Rectal smooth muscle tissue (tissue), 1 donor: ENCODE measurements at regions not wholly inside any gene's neighbourhood (a gene's known extent, or its start where the extent isn't known, plus 50 kb on each side); places are given as distances from the start of the nearest gene placed in this dataset.

ENCODE experiments used
- H3K27ac ChIP-seq: one replicate; pipeline ENCODE4 v1.7.0; 2013; ENCODE audit warnings: low read depth, low read length, inconsistent platforms
- H3K27me3 ChIP-seq: one replicate; pipeline ENCODE4 v1.7.0; 2013; ENCODE audit warnings: low read length; ENCODE audit not compliant: control insufficient read depth, insufficient read depth
- H3K36me3 ChIP-seq: one replicate; pipeline ENCODE4 v1.7.0; 2013; ENCODE audit warnings: low read length; ENCODE audit not compliant: control insufficient read depth, insufficient read depth
- H3K4me1 ChIP-seq: one replicate; pipeline ENCODE4 v1.7.0; 2013; ENCODE audit warnings: low read length; ENCODE audit not compliant: control insufficient read depth, insufficient read depth
- H3K4me3 ChIP-seq: one replicate; pipeline ENCODE4 v1.7.0; 2013; ENCODE audit warnings: low read length
- H3K9ac ChIP-seq: one replicate; pipeline ENCODE4 v1.7.0; 2013; ENCODE audit warnings: low read length

GRCh38 chr21:41689289-41689583, 77.6 kb downstream of the RIPK4 start:
- Histone ChIP-seq H3K27me3 (no peaks in the 10 kb centered on the region), H3K9ac (no peak overlapping the region), H3K4me3 (no peak overlapping the region), H3K4me1 (no peaks in the 10 kb centered on the region), H3K36me3 (no peaks in the 10 kb centered on the region), H3K27ac (no peak overlapping the region)

- Histone ChIP-seq H3K4me1 (no peaks in the 10 kb centered on the region), H3K4me3 (no peak overlapping the region), H3K27ac (no peak overlapping the region)
Observed at GRCh38 chr21:41687633-41688032, 79.2 kb downstream of the RIPK4 start.

GRCh38 chr21:41686664-41687063, 80.2 kb downstream of the RIPK4 start:
- no peak overlapping the region for H3K27ac ChIP-seq
- H3K4me3 ChIP-seq = no peak overlapping the region
- H3K27me3 ChIP-seq = no peaks in the 10 kb centered on the region
- H3K36me3 ChIP-seq = no peaks in the 10 kb centered on the region
- H3K9ac ChIP-seq = no peak overlapping the region
- H3K4me1 ChIP-seq = no peaks in the 10 kb centered on the region

More at GRCh38 chr21:41687633-41688032, 79.2 kb downstream of the RIPK4 start:
- H3K27me3 ChIP-seq = no peaks in the 10 kb centered on the region
- no peak overlapping the region for H3K9ac ChIP-seq
- H3K36me3 ChIP-seq = no peaks in the 10 kb centered on the region

DNA sequence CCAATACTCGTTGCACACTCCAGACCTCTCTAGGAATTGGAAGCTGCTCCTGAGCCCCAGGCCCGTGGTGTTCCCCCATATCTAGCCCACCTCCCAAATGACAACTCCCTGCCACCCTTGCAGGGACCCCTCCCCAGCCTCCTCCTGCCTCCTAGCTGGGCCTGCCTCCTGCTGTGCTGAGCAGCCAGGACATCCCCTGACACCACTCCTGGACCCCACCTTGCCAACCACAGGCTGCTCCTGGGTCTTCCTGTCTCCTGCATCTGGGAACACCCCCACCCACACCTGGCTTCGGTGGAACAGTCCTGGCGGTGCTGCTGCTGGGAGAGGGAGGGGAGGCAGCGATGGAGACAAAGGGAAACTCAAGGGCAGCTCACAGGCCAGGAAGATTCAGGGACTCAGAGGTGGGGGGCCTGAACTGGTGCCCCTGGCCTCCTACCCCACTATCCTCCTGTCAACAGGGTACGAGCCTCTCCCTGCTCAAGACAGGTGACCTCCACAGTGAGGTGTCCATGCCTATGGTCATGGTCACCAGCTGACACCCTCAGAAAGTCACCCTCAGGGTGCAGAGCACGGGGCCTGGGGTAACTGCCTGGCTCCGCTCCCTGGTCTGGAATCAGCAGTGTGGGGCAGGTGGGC, 81.2 kb downstream of the RIPK4 start:
- no peaks in the 10 kb centered on the region for H3K27me3 ChIP-seq
- H3K9ac ChIP-seq = no peak overlapping the region
- no peak overlapping the region for H3K4me3 ChIP-seq
- no peaks in the 10 kb centered on the region for H3K36me3 ChIP-seq
- H3K27ac ChIP-seq = no peak overlapping the region
- H3K4me1 ChIP-seq = no peaks in the 10 kb centered on the region

DNA sequence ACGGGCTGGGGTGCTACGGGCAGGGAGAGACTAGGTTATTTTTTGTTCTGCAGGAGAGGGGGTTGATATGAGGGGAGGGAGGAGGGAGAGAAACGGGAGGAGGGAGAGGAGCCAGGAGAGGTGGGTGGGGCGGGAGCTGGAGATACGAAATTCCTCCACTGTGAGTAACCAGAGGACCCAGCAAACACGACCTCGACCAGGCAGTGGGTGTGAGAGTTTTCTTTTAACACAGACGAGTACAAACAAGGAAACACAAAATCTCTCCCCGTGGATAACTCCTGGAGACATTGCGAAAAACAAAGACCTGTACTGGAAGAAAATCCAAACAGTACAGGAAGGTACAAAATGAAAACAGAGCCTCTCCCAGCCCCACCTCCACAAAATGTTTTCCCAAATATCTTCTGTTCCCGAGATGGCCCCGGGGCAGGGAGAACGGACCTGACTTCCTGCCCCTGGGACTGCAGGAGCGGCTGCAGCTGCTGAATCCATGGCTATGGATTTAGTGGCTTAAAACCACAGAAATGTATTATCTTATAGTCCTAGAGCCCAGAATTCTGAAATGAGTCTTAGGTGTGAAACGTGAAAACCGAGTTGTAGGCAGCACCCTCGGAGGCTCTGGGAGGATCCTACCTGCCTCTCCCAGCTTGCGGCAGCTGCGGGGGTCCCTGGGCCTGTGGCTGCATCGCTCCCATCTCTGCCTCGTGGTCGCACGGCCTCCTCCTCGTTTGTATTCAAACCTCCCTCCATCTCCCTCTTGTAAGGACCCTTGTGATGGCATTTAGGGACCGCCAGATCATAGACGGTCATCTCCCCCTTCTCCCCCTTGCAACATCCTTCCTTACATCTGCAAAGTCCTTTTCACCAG, 82.2 kb downstream of the RIPK4 start:
- Histone ChIP-seq H3K9ac (no peak overlapping the region), H3K4me1 (no peaks in the 10 kb centered on the region), H3K27ac (no peak overlapping the region)

GRCh38 chr21:41683815-41684214, 83.0 kb downstream of the RIPK4 start:
- H3K36me3 ChIP-seq = no peaks in the 10 kb centered on the region
- H3K27ac ChIP-seq = no peak overlapping the region
- no peaks in the 10 kb centered on the region for H3K27me3 ChIP-seq
- H3K4me1 ChIP-seq = no peaks in the 10 kb centered on the region
- H3K4me3 ChIP-seq = no peak overlapping the region
- H3K9ac ChIP-seq = no peak overlapping the region

More for the DNA sequence above, 82.2 kb downstream of the RIPK4 start:
- Histone ChIP-seq H3K27me3 (no peaks in the 10 kb centered on the region), H3K36me3 (no peaks in the 10 kb centered on the region), H3K4me3 (no peak overlapping the region)

DNA sequence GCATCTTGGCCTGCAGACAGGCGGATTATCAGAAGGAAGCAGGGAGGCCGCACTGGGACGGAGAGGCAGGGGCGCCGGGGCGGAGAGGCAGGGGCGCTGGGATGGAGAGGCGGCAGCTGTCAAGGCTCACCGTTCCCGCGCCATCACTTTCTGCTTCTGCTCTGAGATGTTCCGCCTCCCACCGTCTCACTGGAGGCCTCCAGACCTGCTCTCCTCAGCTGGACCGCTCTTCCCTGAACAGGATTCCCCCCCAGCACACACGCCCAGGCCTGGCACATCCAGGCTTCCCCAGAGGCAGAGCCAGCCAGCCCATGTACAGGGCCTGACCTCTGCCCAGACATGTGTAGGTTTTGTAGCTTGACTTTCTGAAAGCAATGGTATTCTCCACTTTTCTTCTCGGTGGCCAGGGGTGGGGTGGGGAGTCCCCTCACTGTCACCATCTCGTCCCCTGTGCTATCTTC, 84.1 kb downstream of the RIPK4 start:
- H3K9ac ChIP-seq = no peak overlapping the region
- H3K27ac ChIP-seq = no peak overlapping the region
- no peaks in the 10 kb centered on the region for H3K36me3 ChIP-seq
- no peak overlapping the region for H3K4me3 ChIP-seq
- peaks cover 5% of the 10 kb centered on the region for H3K4me1 ChIP-seq
- H3K27me3 ChIP-seq = no peaks in the 10 kb centered on the region

- H3K36me3 ChIP-seq = no peaks in the 10 kb centered on the region
- H3K4me3 ChIP-seq = no peak overlapping the region
- H3K27ac ChIP-seq = no peak overlapping the region
- H3K4me1 ChIP-seq = peaks cover 5% of the 10 kb centered on the region
- no peak overlapping the region for H3K9ac ChIP-seq
- no peaks in the 10 kb centered on the region for H3K27me3 ChIP-seq
Observed at GRCh38 chr21:41681939-41682718, 84.7 kb downstream of the RIPK4 start.

DNA sequence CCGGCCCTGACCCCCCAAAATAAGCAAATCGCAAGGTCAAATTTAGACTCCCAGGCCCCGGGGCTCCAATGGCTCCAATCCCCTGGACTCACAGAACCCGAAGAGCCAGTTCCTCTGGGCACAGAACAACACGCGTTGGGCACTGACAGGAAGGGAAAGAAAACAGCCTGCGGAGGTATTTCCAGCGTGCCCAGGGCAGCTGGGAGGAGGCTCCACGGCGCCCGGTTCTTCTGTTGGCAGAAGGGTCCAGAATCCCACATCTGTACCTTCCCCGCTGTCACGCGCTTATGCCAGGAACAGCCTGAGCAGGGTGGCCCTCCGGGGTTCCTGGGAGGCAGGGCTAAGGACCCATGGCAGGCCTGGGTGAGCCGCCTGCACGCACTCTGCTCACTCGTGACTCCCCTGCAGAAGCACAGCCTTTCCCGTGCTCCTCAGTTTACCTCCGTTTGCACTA, 85.5 kb downstream of the RIPK4 start:
- H3K4me1 ChIP-seq = peaks cover 5% of the 10 kb centered on the region
- no peak overlapping the region for H3K9ac ChIP-seq
- no peaks in the 10 kb centered on the region for H3K36me3 ChIP-seq
- H3K27ac ChIP-seq = no peak overlapping the region
- no peak overlapping the region for H3K4me3 ChIP-seq
- no peaks in the 10 kb centered on the region for H3K27me3 ChIP-seq

DNA sequence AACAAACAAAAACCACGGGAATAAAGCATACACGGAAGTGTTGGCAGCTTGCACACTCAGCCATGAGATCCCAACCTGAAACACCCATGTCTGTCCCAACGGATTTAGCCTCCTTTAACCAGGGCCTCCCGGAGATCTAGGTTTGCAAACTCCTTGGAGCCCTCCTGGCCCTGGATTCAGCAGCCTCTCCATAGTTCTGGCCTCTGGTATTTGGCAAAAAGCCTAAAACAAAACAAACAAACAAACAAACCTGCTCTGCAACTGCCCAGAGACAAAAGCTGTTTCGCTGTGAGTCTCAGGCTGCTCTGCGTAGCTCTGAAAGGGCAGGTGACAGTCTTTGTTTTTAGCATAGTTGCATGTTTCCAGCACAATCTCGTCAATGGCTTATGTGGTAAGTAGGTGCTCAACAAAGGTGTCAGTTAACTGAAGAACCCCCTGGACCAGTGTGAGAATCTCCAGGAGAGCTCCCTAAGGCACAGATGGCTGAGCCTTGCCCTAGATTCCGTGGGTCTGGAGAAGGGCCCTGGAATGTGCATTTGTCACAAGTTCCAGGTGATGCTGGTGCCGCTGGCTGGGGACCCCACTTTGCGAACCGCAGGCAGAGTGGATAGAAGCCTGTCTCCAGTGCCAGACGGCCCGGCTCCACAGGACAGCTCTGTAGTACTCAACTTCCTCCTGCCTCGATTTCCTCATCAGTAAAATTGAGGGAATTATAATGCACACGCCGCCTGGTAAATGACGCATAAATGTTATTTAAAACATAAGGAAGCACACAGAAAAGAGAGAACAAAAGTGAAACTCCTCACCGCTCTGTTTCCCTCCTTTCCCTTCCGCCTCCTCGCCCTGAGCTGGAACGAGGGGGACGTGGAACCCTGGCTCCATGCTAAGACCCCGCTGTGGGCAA, 86.2 kb downstream of the RIPK4 start:
- no peak overlapping the region for H3K9ac ChIP-seq
- H3K4me3 ChIP-seq = no peak overlapping the region
- no peak overlapping the region for H3K27ac ChIP-seq

GRCh38 chr21:41678924-41679318, 87.9 kb downstream of the RIPK4 start:
- H3K27ac ChIP-seq = peak overlapping the region; percentile 53

More for the DNA sequence above, 86.2 kb downstream of the RIPK4 start:
- H3K27me3 ChIP-seq = no peaks in the 10 kb centered on the region
- peaks cover 5% of the 10 kb centered on the region for H3K4me1 ChIP-seq
- H3K36me3 ChIP-seq = no peaks in the 10 kb centered on the region

More at GRCh38 chr21:41678924-41679318, 87.9 kb downstream of the RIPK4 start:
- peaks cover 5% of the 10 kb centered on the region for H3K4me1 ChIP-seq
- H3K27me3 ChIP-seq = no peaks in the 10 kb centered on the region
- H3K4me3 ChIP-seq = peak overlapping the region; percentile 45
- peak overlapping the region; percentile 51 for H3K9ac ChIP-seq
- H3K36me3 ChIP-seq = no peaks in the 10 kb centered on the region
